Effector CD8-positive, alpha-beta T cell (primary cell): ENCODE measurements at regions not wholly inside any gene's neighbourhood (a gene's known extent, or its start where the extent isn't known, plus 50 kb on each side); places are given as distances from the start of the nearest gene placed in this dataset.

Experiments used
- DNase-seq: peaks from one replicate; lab custom pipeline; 2025; lab: John Stamatoyannopoulos, UW

DNA sequence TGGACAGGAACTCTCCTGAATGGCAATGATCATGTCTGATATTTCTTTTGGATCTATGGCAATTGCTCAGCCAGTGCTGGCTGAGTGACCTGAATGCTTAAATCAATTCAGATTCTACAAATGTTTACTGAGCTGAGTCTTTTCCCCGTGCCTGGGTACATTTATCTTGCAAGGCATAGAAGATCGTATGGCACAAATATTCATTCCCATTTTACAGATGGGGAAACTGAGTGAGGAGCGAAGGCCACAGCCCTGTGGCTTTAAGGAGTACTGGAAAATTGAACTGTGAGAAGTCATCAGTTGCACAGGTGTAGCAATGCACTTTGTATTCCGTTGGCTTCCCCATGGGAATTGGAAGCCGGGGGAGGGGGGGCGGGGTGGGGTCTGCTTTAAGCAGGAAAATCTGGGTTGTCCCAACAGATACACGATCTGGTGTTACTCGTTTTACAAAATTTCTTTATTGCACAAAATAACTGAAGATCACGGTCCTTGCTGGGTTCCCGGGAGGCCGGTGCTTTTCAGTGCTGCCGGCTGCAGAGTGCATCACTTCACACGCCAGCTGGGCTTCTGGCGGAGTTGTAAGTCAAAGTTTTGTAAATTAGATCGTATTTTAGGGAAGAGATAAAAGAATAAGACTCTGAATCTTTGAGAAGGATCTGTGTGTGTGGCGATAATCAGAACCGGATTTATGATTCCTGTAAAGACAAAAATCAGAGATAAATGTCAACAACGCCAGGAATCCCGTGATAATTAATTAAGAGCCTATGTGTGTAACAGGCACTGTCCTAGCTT, 75.0 kb upstream of the MAP1LC3B2 start:
- DNase-seq: no peak

DNA sequence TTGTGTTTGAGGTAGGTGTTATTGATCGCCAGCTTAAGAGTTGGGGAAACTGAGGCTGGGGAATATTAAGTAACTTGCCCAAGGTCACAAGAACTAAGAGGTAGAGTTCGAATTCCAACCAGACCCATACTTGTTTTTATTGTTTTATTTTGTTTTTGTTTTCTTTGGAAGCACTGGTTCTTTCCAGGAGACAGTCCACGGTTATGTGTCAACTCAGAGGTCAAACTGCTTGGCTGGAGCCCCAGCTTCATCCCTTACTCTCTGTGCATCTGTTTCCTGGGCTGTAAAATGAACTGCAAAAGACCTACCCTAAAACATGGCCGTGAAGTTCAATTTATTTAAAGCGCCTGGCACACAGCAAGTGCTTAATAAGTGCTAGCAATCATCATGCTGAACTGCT, 74.4 kb upstream of the MAP1LC3B2 start:
- DNase-seq: no peak

DNA sequence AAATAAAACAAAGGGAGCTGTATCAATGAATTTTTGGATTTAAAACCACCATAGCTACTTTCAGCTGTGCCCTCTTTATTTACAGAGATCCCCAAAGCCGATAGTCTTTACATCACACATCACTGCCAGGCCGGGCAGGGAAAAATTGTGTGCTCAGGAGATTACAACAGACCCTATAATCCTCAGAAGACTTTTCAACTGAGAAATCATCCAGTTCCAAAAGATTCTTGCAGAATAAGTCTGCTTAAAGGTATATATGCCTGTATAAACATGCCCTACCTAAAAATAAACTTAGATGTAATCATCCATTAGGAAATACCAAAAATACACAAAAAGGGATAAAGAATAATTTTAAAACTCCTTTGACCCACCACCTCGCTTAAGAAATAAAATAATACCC, 70.1 kb upstream of the MAP1LC3B2 start:
- no peak for DNase-seq

DNA sequence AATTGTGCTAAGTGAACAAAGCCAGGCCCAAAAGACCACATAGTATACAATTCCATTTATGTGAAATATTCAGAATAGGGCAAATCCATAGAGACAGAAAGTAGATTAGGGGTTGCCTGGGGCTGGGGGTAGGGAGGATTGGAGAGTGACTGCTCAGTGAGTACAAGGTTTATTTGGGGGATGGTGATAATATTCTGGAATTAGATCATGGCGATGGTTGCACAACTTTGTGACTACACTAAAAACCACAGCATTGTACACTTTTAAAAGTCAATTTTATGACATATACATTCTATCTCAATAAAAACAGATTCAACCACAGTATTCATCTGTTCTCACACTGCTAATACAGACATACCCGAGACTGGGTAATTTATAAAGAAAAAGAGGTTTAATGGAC, 68.7 kb upstream of the MAP1LC3B2 start:
- no peak for DNase-seq

- no peak for DNase-seq
Measured at GRCh38 chr12:116492703-116493324, 66.4 kb upstream of the MAP1LC3B2 start.

DNA sequence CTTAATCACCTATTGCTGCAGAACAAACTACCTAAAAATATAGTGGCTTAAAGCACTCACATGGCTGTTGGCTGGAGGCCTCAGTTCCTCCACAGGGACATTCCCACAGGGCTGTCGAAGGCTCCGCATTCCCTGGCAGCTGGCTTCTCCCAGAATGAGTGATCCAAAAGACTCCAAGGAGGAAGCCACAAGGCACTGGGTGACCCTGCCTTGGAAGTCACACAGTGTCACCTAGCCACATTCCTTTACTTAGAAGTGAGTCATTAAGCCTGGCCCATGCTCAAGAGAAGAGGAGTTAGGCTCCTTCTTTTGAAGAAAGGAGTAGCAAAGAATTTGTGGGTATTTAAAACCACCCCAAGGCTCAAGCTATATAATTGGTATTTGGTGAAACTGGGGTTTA, 63.9 kb upstream of the MAP1LC3B2 start:
- no peak for DNase-seq

DNA sequence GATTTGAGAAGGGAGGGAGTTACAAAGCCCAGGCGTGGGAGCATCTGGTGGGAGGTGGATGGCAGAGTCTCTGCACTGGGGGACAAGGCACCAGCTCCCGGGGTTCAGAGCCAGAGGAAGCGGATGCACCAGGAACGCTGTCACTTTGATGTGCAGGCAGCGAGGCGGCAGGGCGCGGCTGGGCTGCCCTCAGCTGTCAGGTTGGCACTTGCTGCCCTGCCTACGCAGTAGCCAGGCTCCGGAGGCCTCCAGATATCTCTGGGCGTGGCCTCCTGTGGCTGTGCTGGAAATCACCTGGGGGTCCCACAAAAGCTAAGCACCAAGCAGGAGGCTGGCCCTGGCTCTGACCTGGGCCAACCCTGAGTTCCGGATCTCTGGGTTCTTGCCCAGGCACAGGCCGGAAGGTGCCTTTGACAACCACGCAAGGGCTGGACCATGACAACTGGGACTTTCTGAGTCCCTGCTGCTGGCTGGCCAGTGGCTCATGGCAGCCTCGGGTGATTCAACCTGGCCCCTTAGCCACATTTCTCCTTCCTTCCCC, 62.1 kb upstream of the MAP1LC3B2 start:
- no peak for DNase-seq

DNA sequence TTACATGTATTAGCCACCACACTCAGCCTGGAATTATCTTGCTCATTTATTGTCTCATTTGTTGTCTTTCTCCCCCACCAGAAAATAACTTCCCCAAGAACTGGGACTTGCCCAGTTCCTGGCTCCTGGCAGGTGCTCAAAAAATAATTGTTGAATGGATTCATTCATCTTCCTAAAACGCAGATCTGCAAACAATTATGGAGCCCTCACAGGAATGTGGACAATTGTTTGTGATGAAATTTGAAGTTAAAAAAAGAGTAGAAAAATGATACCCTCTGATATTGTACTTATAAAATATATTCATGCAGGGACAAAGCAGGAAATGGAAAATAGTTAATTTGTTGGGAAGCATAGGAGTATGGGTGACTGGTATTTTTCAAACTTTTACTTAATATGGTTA, 60.7 kb upstream of the MAP1LC3B2 start:
- no peak for DNase-seq

DNA sequence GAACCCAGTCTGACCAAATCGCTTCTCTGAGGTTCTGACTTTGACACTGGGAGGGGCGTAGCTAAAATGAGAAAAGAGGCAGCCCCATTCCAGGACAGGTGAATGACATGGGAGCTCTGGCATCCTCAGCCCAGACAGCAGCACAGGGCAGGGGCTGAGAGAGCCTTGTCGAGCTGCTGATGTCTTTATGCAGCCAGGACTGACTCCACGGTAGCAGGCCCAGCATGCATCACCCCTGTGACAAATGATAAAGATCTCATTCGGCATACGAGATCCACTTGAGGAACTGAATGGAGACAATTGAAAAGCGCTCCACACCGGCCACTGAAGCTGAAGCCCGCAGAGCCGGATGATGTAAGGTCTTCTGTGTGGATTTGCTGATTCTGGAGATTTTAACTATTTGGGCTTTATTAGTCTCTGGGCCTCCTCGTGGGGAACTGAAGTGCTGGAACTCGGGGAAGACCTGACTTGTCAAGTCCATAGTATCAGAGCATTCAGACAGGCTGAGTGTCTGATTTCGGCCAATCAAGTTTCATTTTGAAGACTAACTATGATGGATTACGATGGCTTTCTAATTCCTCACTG, 56.9 kb upstream of the MAP1LC3B2 start:
- no peak for DNase-seq

GRCh38 chr12:116502989-116503496, 56.1 kb upstream of the MAP1LC3B2 start:
- no peak for DNase-seq

- DNase-seq: no peak
Measured at GRCh38 chr12:116504438-116504837, 54.7 kb upstream of the MAP1LC3B2 start.

DNA sequence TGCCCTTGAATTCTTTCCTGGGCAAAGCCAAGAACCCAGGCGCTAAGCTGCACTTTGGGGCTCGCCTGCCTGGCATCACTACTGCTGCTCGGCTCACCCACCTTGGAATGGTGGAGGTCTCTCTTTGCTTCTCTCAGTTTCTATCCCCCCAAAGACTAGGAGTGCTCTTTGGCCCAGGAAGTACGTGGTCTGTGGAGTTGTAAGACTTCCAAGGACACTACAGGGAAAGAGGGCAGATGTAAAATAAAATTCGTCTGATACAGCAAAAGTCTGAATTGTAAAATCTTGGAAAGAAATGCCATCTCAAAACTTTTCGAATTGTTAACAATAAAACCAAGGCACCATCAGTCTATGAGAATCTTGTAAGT, 52.5 kb upstream of the MAP1LC3B2 start:
- DNase-seq: no peak

GRCh38 chr12:116508145-116509121, 50.7 kb upstream of the MAP1LC3B2 start:
- no peak for DNase-seq
